ENCODE measurements at regions not wholly inside any gene's neighbourhood (a gene's known extent, or its start where the extent isn't known, plus 50 kb on each side); places are given as distances from the start of the nearest gene placed in this dataset.

GRCh38 chr14:106633721-106634120, 1107.3 kb downstream of the TMEM121 start:
- TF ChIP-seq, protein P1, sequence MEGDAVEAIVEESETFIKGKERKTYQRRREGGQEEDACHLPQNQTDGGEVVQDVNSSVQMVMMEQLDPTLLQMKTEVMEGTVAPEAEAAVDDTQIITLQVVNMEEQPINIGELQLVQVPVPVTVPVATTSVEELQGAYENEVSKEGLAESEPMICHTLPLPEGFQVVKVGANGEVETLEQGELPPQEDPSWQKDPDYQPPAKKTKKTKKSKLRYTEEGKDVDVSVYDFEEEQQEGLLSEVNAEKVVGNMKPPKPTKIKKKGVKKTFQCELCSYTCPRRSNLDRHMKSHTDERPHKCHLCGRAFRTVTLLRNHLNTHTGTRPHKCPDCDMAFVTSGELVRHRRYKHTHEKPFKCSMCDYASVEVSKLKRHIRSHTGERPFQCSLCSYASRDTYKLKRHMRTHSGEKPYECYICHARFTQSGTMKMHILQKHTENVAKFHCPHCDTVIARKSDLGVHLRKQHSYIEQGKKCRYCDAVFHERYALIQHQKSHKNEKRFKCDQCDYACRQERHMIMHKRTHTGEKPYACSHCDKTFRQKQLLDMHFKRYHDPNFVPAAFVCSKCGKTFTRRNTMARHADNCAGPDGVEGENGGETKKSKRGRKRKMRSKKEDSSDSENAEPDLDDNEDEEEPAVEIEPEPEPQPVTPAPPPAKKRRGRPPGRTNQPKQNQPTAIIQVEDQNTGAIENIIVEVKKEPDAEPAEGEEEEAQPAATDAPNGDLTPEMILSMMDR (conservative IDR thresholded peaks at IDR 0.05; ENCODE audit: low read depth, low read length), result no peak
- TF ChIP-seq EZH2phosphoT487 (IDR thresholded peaks at IDR 0.05; ENCODE audit: borderline replicate concordance, low read length) (no peak), EZH2 (IDR thresholded peaks at IDR 0.05; ENCODE audit: low read length, unreplicated experiment) (no peak)
